GM19452 (cell line): ENCODE measurements at regions not wholly inside any gene's neighbourhood (a gene's known extent, or its start where the extent isn't known, plus 50 kb on each side); places are given as distances from the start of the nearest gene placed in this dataset.

ENCODE experiments used
- ATAC-seq: cut with Tn5 transposase; IDR thresholded peaks from one replicate; pipeline ENCODE4 v1.9.1; 2021; ENCODE audit not compliant: unreplicated experiment

- ATAC-seq: no peak
Observed at GRCh38 chr4:181957088-181957487, 286.1 kb upstream of the TENM3 start.

GRCh38 chr4:181958446-181958845 is 284.8 kb upstream of the TENM3 start:
- ATAC-seq: no peak

- ATAC-seq: no peak
Observed at GRCh38 chr4:181959121-181959520, 284.1 kb upstream of the TENM3 start.

- ATAC-seq: no peak
Observed at GRCh38 chr4:181960384-181960783, 282.8 kb upstream of the TENM3 start.

- ATAC-seq: no peak
Observed at GRCh38 chr4:181962321-181962720, 280.9 kb upstream of the TENM3 start.

- no peak for ATAC-seq
Observed at GRCh38 chr4:181964731-181965130, 278.5 kb upstream of the TENM3 start.

GRCh38 chr4:181966104-181966551 is 277.1 kb upstream of the TENM3 start:
- ATAC-seq: no peak

- no peak for ATAC-seq
Observed at GRCh38 chr4:181967401-181967800, 275.8 kb upstream of the TENM3 start.

- ATAC-seq: no peak
Observed at GRCh38 chr4:181968371-181968770, 274.8 kb upstream of the TENM3 start.

GRCh38 chr4:181969151-181969550 is 274.1 kb upstream of the TENM3 start:
- ATAC-seq: no peak

- no peak for ATAC-seq
Observed at GRCh38 chr4:181970366-181970765, 272.8 kb upstream of the TENM3 start.

GRCh38 chr4:181971411-181971810 is 271.8 kb upstream of the TENM3 start:
- no peak for ATAC-seq

- no peak for ATAC-seq
Observed at GRCh38 chr4:181971973-181972372, 271.2 kb upstream of the TENM3 start.

- no peak for ATAC-seq
Observed at GRCh38 chr4:181976764-181977163, 266.4 kb upstream of the TENM3 start.

GRCh38 chr4:181982437-181982836 is 260.8 kb upstream of the TENM3 start:
- no peak for ATAC-seq

- ATAC-seq: no peak
Observed at GRCh38 chr4:181982856-181983255, 260.3 kb upstream of the TENM3 start.

- ATAC-seq: no peak
Observed at GRCh38 chr4:181987392-181987791, 255.8 kb upstream of the TENM3 start.

GRCh38 chr4:181989071-181989470 is 254.1 kb upstream of the TENM3 start:
- no peak for ATAC-seq

- ATAC-seq: no peak
Observed at GRCh38 chr4:181991369-181992108, 251.7 kb upstream of the TENM3 start.

GRCh38 chr4:181998398-181999295 is 244.6 kb upstream of the TENM3 start:
- ATAC-seq: no peak

- ATAC-seq: no peak
Observed at GRCh38 chr4:182000077-182000476, 243.1 kb upstream of the TENM3 start.

- ATAC-seq: no peak
Observed at GRCh38 chr4:182010876-182011275, 232.3 kb upstream of the TENM3 start.
